ENCODE measurements at regions not wholly inside any gene's neighbourhood (a gene's known extent, or its start where the extent isn't known, plus 50 kb on each side); places are given as distances from the start of the nearest gene placed in this dataset.

DNA sequence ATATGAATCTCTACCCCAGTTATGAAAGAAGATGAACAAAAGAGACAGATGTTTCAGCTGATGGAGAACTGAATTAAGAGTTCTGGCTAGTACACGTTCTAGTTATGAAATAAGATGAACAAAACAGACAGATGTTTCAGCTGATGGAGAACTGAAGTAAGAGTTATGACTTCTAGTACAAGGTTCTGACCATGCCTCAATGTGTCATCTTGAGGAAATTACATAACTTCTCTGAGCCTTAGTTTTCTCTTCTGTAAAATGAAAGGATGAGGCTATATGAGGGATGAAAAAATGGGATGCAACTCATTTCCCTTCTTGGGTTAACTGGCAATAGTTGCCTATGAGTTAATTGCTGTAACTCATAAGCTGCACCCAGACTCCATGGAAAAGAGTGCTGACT, 92.9 kb upstream of the WDR75 start:
- TF ChIP-seq, protein P1, sequence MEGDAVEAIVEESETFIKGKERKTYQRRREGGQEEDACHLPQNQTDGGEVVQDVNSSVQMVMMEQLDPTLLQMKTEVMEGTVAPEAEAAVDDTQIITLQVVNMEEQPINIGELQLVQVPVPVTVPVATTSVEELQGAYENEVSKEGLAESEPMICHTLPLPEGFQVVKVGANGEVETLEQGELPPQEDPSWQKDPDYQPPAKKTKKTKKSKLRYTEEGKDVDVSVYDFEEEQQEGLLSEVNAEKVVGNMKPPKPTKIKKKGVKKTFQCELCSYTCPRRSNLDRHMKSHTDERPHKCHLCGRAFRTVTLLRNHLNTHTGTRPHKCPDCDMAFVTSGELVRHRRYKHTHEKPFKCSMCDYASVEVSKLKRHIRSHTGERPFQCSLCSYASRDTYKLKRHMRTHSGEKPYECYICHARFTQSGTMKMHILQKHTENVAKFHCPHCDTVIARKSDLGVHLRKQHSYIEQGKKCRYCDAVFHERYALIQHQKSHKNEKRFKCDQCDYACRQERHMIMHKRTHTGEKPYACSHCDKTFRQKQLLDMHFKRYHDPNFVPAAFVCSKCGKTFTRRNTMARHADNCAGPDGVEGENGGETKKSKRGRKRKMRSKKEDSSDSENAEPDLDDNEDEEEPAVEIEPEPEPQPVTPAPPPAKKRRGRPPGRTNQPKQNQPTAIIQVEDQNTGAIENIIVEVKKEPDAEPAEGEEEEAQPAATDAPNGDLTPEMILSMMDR (conservative IDR thresholded peaks at IDR 0.05 in 1 of 2, IDR thresholded peaks at IDR 0.05 in 1 of 2; ENCODE audit: low read depth in 1 of 2, low read length in 2 of 2) = no peak
- no peak for TF ChIP-seq EZH2 (IDR thresholded peaks at IDR 0.05; ENCODE audit: low read length, missing control alignments)

Measured in fibroblast of lung (primary cell).